ENCODE measurements at regions not wholly inside any gene's neighbourhood (a gene's known extent, or its start where the extent isn't known, plus 50 kb on each side); places are given as distances from the start of the nearest gene placed in this dataset.

DNA sequence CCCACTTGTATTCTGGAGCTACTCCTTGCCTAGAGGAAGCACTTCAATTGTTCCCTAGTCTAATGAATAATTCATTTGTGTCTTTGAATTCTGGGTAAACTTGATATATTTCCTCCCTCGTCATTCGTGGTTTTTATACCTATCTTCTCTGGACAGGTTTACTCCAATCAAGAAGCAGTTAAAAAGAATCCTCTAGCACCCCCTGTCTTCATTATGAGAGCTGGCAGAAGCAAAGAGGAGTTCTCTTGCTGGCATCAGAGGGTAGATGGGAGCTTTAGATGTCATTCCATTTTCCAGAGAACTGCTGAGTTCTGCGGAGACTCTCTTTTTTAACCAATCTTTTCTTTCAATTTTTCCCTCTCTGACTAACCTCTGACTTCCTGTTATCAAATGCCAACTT, 627.7 kb downstream of the FGF9 start:
- Histone ChIP-seq H2BK20ac (ENCODE audit: low read depth, low read length) (no peak overlapping the region), H3K9ac (ENCODE audit: low read depth, low read length) (no peak overlapping the region), H4K5ac (ENCODE audit: low read depth, low read length) (no peak overlapping the region), H3K23ac (ENCODE audit: low read depth, low read length) (no peak overlapping the region), H4K8ac (ENCODE audit: low read depth in 2 of 2, low read length in 2 of 2) (no peak overlapping the region), H2BK15ac (ENCODE audit: low read depth, low read length) (no peak overlapping the region), H3K36me3 (ENCODE audit: control insufficient read depth, insufficient read depth, low read length) (no peaks in the 10 kb centered on the region), H3K4me1 (ENCODE audit: control insufficient read depth, insufficient read depth, low read length) (no peaks in the 10 kb centered on the region), H3K4ac (ENCODE audit: low read depth, low read length) (no peak overlapping the region), H4K20me1 (ENCODE audit: insufficient read depth, low read length) (no peaks in the 10 kb centered on the region), H3K14ac (replicated peaks; ENCODE audit: low read depth, low read length) (no peak overlapping the region), H3K79me1 (ENCODE audit: low read depth in 1 of 2, low read length in 2 of 2) (no peaks in the 10 kb centered on the region), H2BK120ac (ENCODE audit: low read depth, low read length) (no peak overlapping the region), H2AFZ (replicated peaks; ENCODE audit: low read length, poor library complexity) (no peak overlapping the region), H2AK5ac (ENCODE audit: low read depth, low read length) (no peak overlapping the region), H3K9me3 (ENCODE audit: control insufficient read depth, insufficient read depth, low read length) (no peaks in the 10 kb centered on the region), H4K91ac (ENCODE audit: insufficient read depth, low read depth, low read length) (no peak overlapping the region), H3K27me3 (ENCODE audit: control insufficient read depth, insufficient read depth, low read length) (no peaks in the 10 kb centered on the region), H3K4me2 (ENCODE audit: low read depth, low read length) (no peak overlapping the region), H3K9me1 (ENCODE audit: insufficient read depth, low read length) (no peaks in the 10 kb centered on the region), H2AK9ac (replicated peaks; ENCODE audit: low read depth, low read length, poor library complexity) (no peak overlapping the region), H3K4me3 (ENCODE audit: insufficient read depth, low read depth, low read length) (no peak overlapping the region), H2BK5ac (ENCODE audit: low read depth, low read length, poor library complexity, severe bottlenecking) (no peak overlapping the region), H3K27ac (ENCODE audit: insufficient read depth, low read length) (no peak overlapping the region), H3K18ac (ENCODE audit: low read depth, low read length) (no peak overlapping the region), H3K56ac (ENCODE audit: extremely low read depth, insufficient read depth, low read length) (no peak overlapping the region)
- BruUV-seq (replicated peaks): no TSS peak
- CTCF ChIA-PET: no interaction called here
- POLR2A ChIA-PET (ENCODE audit: unreplicated experiment): no interaction called here
- in situ Hi-C loops (cut with MboI; ENCODE audit: low sequenced_read_pairs): no loop called here
- TF ChIP-seq MAFK (IDR thresholded peaks at IDR 0.05; ENCODE audit: low read depth, low read length): no peak
- TF ChIP-seq, protein P1, sequence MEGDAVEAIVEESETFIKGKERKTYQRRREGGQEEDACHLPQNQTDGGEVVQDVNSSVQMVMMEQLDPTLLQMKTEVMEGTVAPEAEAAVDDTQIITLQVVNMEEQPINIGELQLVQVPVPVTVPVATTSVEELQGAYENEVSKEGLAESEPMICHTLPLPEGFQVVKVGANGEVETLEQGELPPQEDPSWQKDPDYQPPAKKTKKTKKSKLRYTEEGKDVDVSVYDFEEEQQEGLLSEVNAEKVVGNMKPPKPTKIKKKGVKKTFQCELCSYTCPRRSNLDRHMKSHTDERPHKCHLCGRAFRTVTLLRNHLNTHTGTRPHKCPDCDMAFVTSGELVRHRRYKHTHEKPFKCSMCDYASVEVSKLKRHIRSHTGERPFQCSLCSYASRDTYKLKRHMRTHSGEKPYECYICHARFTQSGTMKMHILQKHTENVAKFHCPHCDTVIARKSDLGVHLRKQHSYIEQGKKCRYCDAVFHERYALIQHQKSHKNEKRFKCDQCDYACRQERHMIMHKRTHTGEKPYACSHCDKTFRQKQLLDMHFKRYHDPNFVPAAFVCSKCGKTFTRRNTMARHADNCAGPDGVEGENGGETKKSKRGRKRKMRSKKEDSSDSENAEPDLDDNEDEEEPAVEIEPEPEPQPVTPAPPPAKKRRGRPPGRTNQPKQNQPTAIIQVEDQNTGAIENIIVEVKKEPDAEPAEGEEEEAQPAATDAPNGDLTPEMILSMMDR (conservative IDR thresholded peaks at IDR 0.05; ENCODE audit: low read depth, low read length): no peak
- TF ChIP-seq BHLHE40 (IDR thresholded peaks at IDR 0.05; ENCODE audit: low read depth, low read length): no peak
- TF ChIP-seq NFE2L2 (IDR thresholded peaks at IDR 0.05; ENCODE audit: low read depth, low read length): no peak
- TF ChIP-seq FOS (IDR thresholded peaks at IDR 0.05; ENCODE audit: low read depth, low read length): no peak
- no peak for TF ChIP-seq RAD21 (IDR thresholded peaks at IDR 0.05; ENCODE audit: low read length)
- TF ChIP-seq SMC3 (IDR thresholded peaks at IDR 0.05; ENCODE audit: low read depth, low read length): no peak
- no peak for TF ChIP-seq CHD1 (IDR thresholded peaks at IDR 0.05; ENCODE audit: low read depth, low read length)
- TF ChIP-seq MAZ (IDR thresholded peaks at IDR 0.05; ENCODE audit: borderline replicate concordance, low read depth, low read length): no peak
- TF ChIP-seq MXI1 (IDR thresholded peaks at IDR 0.05; ENCODE audit: borderline replicate concordance, low read depth, low read length): no peak
- TF ChIP-seq, protein P2, sequence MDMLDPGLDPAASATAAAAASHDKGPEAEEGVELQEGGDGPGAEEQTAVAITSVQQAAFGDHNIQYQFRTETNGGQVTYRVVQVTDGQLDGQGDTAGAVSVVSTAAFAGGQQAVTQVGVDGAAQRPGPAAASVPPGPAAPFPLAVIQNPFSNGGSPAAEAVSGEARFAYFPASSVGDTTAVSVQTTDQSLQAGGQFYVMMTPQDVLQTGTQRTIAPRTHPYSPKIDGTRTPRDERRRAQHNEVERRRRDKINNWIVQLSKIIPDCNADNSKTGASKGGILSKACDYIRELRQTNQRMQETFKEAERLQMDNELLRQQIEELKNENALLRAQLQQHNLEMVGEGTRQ (IDR thresholded peaks at IDR 0.05; ENCODE audit: low read depth, low read length): no peak
- TF ChIP-seq RCOR1 (IDR thresholded peaks at IDR 0.05; ENCODE audit: insufficient replicate concordance, low read length): no peak
- dilution Hi-C loops (cut with HindIII; ENCODE audit: low sequenced_read_pairs, unreplicated experiment): no loop called here
- DNase-seq (no peak), ATAC-seq (ENCODE audit: low read depth) (no peak)
- intact Hi-C loops (cut with micrococcal nuclease): no loop called here
- WGBS, 2 experiments (ENCODE audit: extremely low coverage in 2 of 2, insufficient read length in 1 of 2): no CpG with 5 or more reads among the region's 3 CpGs
